ENCODE measurements at regions not wholly inside any gene's neighbourhood (a gene's known extent, or its start where the extent isn't known, plus 50 kb on each side); places are given as distances from the start of the nearest gene placed in this dataset.

DNA sequence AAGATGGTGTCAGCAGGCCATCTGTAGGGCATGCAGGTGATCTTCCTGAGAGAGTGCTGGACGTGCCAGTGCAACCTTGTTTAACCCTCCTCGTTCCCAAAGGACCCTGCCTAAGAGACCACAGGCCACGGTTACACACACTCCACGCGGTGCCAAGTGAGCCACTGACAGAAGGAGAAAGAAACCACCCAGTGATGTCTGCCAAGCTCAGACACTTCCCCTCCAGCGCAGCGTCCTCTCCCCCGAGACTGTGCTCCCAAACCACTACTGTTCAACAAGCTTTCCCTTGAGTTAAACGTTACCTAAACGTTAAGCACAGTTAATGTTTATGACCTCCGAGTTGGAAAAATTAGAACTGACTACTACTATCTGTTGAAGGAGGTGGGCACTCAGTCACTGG is 119.1 kb upstream of the NCK2 start:
- no peak for DNase-seq (ENCODE audit: low read depth)

DNA sequence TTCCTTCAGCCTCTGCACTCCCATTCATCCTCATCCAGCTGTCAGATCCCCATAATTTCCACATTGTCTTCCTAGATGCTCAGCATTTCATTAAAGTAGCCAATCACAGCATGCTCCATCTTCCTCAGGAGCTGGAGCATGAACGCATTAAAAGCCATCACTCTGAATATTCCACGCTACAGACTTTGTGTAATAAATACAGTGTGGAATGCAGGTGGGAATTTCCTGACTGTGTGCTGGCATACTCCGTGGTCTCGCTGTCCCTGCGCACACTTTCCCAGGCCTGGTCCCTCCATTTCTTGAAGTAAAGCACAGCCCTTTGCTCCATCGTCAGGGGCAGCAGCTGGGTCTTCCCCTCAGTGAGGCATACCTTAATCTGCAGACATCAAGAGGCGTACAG is 123.7 kb upstream of the NCK2 start:
- no peak for DNase-seq (ENCODE audit: low read depth)

DNA sequence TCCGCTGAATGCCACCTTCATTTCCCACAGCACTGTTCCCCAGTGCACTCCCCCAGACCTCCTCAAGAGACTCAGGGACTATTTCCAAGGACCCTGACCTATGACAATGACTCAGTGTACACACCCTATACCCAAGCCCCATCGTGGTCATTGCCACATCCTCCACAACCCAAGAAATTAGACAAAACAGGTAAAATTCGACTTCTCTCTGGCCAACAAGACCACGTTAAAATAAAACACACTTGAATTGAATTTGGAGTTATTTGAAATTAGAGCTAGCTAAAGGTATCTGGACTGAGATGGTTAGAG is 126.4 kb upstream of the NCK2 start:
- no peak for DNase-seq (ENCODE audit: low read depth)

DNA sequence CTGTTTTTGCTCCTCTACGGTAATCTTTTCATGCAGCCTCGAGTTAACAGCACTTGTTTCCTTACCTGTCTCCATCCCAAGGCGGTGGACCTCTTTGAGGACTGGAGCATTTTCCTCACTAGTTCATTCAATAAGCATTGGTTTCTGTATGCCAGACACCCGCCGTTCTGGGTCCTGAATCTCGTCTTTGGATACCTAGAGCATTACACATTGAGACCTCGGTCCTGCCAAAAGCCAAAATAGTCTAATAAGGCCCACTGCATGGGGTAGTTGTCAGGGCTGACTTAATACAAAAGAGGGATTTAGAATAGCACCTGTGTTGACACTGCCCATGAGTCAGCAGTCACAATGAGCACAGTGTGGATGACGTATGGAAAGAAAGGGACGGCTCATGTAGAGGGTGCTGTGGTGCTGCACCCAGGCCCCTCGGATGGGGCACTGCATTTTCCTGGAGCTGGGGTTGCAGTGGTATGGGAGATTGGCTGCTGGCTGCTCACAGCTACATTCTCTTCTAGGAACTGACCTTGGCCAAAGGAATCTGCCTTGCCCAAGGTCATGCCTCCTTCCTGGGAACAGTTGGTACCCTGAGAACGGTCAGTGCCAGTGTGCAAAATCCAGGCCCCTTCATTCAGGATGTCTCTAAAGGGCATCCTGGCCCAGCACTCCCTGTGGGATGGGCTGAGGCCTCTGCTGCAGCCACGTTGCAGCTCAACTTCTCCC is 126.9 kb upstream of the NCK2 start:
- DNase-seq (ENCODE audit: low read depth), result no peak

GRCh38 chr2:105615305-105615704 is 129.4 kb upstream of the NCK2 start:
- no peak for DNase-seq (ENCODE audit: low read depth)

- DNase-seq (ENCODE audit: low read depth), result no peak
Measured at GRCh38 chr2:105611811-105612424, 132.8 kb upstream of the NCK2 start.

- DNase-seq (ENCODE audit: low read depth), result no peak
Measured at GRCh38 chr2:105611333-105611637, 133.4 kb upstream of the NCK2 start.

- no peak for DNase-seq (ENCODE audit: low read depth)
Measured at GRCh38 chr2:105610576-105611332, 134.0 kb upstream of the NCK2 start.

DNA sequence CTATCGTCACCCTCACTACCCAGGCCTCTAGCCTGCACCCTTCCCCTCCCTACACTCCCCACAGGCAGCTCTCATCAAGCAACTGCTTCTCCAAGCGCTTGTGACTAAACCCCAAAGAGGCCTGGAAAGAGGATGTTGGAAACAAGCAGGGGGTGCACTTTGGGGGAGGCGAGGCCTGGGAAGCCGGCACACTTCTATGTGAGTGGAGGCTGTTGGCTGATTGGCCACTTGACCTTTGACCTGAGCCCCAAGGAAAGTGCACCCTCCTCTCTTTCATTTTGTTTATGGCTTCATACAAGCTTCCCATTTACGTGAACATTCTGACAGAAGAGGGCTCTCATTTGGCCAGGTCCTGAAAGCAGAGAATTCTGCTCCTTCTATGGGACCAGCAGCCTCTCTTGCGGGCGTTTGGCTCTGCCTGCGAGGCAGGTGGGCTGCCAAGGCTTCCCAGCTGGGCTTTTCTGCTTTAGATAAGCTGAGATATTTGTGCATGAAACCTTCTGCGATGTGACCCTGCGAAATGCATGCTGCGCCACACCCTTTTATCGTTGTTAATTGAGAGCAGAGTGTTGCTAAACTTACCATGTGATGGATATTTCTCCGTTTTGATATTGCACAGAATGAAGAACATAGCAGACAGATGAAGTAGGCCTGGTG is 134.8 kb upstream of the NCK2 start:
- DNase-seq (ENCODE audit: low read depth), result no peak

DNA sequence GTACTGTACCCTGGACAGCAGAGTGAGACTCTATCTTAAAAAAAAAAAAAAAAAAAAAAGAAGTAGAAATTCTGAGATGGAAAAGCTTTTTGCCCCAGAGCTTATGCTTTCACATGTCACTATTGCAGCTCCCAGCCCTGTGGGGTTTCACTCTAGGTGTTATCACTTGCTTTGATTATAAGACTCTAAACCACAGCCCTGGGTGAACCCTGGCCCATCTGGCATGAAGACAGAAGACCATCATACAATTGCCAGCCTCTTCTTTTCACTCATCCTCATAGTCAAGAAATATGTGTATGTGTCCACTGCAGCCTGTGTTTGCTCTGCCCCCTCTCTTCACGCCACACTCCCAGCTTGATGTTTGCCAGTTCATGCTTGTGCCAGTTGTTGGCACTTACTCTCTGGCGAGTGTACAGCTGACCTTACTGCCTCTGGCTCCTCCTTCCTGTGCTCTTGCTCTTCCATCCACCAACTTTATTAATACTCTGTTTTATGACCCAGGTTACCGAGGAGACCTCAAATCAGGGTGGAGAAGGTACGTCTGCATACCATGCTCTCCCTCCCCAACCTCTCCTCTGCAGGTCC is 136.7 kb upstream of the NCK2 start:
- DNase-seq (ENCODE audit: low read depth), result no peak

DNA sequence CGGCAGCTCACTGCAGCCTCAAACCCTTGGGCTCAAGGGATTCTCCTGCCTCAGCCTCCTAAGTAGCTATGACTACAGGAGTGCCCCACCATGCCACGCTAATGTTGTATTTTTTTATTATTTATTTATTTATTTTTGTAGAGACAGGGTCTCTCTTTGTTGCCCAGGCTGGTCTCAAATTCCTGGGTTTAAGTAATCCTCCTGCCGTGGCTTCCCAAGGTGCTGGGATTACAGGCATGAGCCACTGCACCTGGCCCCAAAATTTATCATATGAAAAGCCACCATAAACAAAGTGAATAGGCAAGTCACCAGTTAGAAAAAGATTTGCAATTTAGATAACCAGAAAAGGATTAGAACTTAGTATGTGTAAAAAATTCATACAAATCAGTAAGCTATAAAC is 138.6 kb upstream of the NCK2 start:
- no peak for DNase-seq (ENCODE audit: low read depth)

DNA sequence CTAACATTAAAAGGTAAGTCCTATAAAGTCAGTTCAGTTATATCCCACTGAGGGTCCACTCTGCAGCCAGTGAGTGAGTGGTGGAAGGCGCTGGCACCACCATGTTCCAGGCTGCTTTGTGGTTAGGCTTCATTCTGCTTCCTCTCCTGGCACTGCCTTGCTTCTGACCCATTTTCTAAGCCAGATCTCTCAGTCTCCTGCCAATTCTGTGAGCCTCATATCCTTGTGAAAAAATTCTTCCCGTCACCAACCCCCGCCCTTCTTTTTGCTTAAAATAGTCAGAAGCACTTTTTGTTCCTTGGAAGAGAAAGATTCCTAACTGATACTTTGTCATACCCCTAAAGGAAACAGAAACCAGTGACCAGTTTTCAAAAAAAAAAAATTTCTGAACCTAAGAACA is 139.8 kb upstream of the NCK2 start:
- no peak for DNase-seq (ENCODE audit: low read depth)

DNA sequence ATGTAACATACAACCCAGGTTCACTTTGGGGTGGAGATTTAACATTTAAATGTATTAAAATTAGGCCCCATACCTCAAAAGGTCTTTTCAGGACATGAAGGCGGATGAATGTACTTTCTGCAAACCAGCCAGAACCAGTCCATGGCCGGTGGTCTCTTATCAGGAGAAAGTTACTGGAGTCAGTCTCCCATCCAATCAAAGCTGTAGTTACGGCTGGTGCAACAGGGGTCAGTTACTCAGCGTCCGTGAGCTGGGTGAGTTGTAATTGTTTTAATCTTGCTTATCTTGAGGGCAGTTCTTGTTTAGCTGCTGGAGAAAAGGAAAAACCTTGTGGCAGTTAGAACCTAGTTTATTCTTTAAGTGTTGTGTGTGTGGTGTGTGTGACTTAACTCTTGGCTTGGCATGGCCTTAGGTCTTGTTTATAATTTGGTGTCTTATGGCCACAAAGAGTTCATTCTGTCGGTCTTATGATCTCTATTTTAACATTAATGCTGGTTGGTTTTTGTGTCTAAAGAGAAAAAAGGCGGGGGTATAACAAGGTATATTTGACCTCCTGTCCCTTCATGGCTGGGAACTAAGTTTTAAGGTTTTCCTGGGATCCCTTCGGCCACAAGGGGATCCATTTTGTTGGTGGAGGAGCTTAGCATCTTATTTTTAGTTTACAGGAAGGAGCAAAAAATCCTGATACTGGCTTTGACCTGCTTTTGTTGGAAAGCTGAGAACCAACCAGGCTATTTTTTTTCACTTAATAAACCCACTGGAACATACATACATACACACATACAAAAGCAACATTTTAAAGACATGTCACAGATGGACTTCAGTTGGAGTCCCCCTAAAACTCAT is 143.5 kb upstream of the NCK2 start:
- no peak for DNase-seq (ENCODE audit: low read depth)

GRCh38 chr2:105600602-105600948 is 144.1 kb upstream of the NCK2 start:
- no peak for DNase-seq (ENCODE audit: low read depth)

DNA sequence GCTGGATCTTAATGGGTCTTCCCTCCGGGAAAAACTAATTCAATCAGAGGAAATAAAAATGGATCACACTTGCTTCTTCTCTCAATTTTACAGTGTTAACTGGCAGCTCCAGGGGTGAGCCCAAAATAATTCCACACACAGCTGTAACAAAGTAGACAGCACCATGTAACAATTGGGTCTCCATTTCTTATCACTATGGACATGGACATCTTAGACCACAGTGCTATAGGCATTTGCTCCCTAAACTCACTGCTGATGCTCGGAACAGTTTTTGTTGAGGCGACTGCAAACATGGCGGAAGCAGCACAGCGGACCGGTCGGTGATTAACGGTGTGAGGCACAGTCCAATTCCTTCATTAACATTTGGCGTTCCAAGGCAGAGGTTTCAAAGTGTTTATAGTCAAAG is 144.7 kb upstream of the NCK2 start:
- DNase-seq (ENCODE audit: low read depth), result no peak

DNA sequence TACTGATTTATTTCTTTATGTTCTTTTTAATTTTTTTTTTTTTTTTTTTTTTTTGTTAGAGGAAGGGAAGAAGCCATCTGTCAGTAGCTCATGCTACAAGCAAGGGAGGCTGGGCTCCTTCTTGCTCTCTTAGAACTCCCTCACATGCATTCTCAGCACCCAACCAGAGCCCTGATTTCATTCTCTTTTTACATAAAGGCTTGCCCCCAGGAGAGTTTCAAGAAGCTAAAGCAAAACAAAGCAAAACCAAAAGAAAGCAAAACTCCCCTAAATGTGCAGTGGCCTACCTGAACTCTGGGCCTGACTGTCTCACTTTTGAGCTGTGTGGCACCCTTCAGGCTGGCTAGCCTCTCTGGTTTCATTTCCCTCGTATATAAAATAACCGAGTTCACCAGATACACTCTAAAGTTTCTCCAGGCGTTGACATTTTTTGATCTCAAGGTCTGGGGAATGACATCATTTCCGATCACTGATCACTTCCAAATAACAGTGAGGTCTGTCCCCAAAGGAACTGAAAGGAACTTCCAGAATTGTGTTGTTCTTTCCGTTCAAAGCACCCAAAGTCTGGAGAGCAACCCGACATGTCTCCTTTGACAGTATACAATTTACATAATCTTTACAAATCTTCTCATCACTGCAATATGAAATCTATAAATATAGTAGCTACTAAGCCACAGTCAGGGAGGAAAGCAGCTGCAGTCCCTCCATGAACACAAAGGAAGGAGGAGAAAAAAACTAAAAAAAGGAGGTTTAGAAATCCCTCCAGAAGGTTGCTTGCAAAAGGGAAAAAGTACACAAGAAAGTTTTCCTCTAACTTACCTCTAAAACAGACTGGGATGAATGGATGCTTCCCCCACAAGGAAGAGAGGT is 145.6 kb upstream of the NCK2 start:
- DNase-seq (ENCODE audit: low read depth), result no peak

DNA sequence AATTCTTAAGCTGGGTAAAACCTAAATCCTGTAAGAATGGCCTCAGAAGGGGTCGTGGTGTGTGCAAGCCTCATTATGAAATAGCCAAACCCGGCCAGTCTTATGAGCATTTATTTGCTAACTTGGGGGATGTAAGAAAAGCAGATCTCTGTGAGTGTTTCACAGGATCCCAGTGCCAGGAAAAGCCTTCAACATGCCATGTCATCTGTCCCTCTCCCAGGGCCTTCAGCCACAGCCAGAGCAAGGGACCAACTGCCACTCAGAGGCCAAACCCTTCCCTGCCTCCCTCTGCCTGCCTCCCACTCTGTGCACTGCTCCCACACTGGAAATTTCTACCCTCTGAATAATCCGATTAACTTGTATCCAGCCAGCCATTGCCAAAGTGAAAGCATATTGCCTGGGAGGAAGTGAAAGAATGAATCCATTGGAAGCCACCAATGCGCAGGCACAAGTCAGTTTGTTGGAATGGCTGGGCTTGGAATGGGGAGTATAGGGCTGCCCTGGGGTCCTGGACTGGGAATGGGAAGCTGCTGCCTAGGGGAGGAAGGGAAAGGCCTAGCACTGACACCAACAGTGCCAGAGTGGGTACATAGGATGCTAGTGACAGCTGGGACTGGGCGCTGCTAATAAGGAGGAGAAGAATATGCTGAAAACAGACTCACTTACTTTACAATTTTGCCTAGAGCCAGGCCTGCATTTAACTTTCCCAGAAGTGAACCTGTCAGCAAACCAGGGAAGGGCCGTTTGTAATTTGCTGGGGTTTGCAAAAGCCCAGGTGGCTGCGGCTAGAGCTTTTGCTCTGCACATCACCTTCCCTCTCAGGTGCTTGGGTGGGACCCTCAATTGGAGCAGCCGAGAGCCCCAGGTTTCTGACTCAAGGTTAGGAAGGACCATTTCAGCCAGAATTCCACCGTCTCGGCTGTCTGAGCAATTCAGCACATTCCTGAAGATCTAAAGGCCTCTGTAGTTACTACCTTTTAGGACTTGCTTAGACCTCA is 146.6 kb upstream of the NCK2 start:
- no peak for DNase-seq (ENCODE audit: low read depth)

DNA sequence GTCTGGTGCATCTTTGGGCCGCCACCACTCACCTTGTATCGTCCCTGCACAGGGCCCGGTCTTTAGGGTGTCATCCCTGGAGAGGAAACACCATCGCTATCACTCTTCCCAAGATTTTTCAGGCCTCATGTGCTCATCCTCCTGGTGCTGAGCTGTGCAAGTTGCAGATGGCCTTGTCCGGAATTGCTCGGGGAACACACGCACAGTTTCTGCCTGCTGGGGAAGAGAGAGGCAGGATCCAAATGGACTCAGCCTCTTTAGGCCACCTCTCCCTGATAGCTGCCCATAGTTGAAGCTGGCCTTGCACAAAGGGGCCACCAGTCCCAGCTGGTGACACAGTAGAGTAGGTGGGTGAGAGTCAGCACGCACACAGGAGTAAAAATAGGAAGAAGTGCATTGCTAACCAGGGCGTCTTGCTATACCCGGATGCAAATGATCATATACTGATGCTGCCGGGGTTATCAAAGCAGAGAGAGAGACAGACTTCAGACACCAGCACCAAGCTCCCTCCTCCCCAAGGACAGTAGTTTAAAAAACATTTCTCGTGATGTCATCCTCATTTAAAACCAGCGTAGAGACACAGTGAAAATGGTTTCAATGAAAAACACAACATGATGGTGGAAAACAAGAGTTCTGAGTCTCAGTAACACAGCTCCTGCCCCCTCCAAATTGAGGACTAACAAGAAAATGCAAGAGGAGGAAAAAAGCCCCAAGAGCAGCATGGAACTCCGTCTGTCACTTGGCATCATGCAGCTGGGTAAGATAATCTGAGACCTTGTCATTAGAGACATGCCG is 147.5 kb upstream of the NCK2 start:
- no peak for DNase-seq (ENCODE audit: low read depth)

All from LHCN-M2 (cell line).